HG02678 (cell line): ENCODE measurements at regions not wholly inside any gene's neighbourhood (a gene's known extent, or its start where the extent isn't known, plus 50 kb on each side); places are given as distances from the start of the nearest gene placed in this dataset.

Source experiments
- ATAC-seq: cut with Tn5 transposase; IDR thresholded peaks from one replicate; pipeline ENCODE4 v1.9.1; 2021; ENCODE audit warnings: mild to moderate bottlenecking, moderate library complexity; ENCODE audit not compliant: unreplicated experiment

DNA sequence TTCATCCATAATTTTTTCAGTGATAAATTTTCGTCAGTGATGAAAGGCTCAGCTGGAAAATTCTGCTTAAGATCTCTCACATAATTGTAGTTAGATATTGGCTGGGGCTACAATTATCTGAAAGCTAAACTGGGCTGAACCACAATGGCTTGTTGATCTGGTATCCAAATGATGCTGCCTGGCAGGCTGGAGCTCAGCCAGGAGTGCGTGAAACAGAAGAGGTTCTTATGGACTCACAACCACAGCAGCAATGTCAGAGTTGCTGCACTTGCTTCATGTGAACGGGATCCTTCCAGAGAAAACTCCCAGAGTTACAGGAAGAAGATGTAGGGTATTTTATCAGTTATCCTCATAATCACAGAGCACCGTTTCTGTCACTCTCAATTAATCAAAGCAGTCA is 533.2 kb upstream of the POM121L12 start:
- ATAC-seq: no peak

DNA sequence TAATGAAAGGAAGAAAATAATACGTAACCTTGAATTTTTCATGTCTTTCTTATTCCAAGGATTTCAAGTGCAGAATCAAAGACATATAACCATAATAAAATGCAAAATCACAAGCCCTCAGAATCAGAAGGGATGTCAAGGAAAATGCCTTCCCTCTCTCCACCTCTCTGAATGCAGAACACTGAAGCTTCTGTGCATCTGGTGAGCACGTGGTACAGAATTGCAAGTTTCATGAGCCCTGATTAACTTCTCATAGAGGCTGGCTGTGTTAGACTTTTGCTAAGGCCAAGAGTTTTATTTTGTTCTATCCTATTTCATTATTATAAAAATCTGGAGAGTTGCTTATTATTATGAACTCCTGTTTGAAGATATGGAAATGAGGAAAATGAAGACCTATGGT is 533.7 kb upstream of the POM121L12 start:
- no peak for ATAC-seq

DNA sequence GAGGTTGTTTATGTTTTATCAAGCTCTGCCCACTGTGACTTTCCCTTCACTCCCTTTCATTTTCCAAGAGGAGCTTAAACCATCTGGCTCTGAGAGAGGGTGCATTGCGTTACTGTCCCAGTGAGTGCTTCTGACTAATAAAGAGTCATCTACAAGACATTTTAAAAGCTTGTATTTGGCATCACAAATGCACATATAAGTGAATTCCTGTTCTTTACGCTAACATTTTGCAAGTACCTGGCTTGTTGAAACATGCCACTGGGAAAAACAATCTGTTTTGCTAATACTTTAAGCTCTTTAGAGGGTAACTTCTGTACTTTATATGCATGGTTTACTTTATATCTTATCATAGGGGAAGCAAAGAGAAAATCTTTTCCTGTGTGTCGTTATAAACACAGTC is 534.6 kb upstream of the POM121L12 start:
- ATAC-seq: no peak

DNA sequence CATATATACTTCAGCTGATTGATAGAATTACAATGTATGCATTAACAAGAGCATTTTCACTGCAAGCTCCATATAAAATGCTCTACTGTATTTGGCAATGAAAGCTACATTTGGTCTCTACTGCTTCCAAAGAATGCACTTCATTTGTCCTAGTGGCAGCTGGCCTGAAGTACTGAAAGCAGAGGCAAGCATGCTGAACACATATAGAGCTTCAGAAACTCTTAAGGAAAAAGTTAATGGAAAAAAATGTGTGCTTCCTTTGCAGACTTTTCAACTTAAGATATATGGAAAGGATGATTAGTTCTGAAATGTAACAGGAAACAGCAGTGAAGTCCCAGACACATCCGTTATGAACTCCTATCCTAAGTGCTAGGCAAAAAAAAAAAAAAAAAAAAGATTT is 537.1 kb upstream of the POM121L12 start:
- ATAC-seq: no peak

DNA sequence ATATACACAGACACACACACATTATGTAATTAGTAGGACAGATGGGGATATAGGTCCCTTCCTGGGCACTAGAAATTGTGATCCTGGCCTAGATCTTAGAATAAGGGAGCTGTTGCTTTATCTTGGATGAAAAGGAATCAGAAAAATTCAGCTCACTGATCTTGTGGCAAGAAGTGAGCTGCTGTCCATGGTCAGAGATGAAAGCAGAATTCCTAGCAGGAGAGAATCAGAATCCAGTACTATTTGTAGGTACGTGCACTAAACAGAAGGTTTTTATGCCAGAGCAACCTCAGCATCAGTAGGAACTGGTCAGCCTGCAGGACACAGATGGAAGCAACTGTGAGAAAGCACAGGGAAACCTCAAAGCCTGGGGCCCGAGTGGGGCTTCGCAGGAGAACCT is 549.2 kb upstream of the POM121L12 start:
- ATAC-seq: no peak

DNA sequence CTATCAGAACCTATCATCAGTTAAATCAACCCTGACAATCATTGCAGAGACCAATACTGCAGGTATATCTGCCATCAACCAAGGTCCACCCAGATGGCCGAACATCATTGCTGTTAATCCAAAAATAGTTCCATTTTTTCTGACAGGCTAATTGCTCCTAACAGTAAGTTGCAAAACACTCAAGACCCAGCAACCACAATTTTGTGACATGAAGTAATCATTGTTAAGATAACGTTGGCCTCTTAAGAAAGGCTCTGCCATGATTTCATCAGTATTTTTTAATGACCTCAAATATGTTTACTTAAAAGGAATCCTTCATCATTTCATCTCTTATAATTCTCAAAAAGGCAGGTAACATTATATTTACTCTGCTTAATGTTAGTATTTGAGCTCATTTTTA is 553.4 kb upstream of the POM121L12 start:
- ATAC-seq: no peak

DNA sequence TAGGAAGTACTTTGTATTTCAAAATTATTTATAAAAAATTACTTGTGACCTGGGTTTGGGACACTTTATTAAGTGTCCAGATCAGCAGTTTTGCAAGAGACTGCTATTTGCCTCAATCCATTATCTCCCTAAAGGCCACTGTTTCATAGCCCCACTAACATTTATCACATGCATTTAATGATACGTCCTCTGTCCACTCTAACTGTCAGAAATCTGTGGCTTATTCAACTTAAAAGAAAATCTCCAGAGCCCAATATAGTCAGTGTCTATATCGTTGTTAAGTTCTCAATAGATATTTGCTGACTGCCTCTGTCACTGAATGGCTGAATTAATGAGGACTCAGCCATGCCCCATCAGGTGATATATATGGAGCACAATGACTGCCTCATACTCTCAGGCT is 553.9 kb upstream of the POM121L12 start:
- ATAC-seq: no peak

DNA sequence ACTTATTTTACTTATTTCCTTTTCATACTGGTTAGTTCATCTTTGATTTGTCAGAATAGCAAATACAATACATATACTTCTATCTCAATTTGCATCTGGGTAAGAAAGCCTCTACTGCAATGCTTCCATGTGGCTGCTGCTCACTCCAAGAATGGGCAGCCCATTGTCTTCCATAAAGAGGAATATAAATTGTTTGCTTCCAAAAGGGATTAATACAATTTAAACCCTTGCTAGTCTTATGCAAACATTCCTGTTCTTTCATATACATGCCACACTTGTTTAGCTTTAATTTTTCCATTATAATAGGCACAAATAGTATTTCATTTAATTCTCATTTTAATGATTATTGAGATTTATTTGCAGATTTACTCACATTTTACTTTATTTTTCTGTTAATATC is 555.4 kb upstream of the POM121L12 start:
- no peak for ATAC-seq

DNA sequence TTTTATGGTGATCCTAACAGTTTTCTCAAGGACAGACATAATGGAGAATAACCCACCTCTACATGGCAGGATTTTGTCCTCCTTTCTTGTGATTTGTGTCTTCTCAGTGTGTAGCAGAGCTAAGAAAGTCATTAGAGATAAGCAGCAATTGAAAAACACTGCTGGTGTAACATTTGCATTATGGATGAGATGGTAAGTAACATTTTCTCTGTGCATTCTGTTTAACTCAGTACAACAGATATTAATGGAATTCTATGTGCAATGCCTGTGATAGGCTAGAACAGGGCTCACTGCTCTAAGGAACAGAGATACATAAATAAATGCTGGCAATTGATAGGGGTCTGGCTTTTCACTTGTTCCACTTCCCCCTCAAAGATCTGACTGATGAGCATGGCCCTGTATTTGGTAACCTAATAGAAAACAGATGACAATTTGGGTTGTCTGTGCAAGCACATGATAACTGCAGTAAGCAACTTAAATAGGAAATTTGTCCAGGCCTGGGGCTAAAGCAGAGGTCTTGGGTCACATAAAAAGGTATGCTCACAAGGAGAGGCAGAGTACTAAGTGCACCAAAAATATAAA is 560.3 kb upstream of the POM121L12 start:
- ATAC-seq: no peak

DNA sequence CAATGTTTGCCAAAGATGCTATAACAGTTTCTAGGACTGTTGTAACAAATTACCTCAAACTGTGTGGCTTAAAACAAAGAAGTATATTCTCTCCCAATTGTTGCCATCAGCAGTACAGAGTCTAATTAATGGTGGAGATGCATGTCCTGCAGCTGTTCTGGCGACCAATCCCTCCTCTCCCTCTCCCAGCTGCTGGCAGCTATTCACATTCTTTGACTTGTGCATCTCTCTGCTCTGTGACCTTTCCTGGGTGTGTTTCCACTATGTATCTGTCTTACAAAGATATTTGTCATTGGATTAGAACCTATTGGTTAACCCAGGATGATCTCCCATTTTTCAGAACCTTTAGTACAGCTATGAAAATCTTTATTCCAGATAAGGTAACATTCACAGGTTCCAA is 561.7 kb upstream of the POM121L12 start:
- no peak for ATAC-seq

DNA sequence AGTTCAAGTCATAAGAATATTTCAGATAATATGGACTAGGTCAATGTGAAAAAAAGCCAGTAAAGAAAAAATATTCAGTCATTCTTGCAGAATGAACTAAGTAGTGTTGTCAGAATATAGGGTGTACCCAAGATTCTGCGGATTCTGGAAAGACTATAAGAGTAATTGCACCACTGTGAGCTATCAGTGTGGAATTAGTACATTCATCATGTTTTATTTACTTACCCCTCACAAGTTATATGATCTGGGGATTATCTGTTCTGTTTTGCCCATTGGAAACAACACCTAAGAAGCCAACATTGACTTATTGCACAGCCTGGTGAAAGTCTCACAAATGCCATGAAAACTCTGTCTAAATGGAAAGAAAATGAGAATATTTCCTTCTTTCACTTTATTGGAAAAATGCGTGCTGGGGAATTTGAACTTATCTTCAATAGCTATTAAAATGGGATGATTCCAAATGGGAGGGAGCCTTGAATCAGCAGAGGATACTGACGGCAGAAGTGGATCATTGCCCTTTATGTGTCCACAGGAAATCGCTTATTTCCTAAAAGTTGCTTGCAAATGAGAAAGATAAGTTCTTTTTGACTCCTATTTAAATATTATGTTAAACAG is 563.3 kb upstream of the POM121L12 start:
- ATAC-seq: no peak

DNA sequence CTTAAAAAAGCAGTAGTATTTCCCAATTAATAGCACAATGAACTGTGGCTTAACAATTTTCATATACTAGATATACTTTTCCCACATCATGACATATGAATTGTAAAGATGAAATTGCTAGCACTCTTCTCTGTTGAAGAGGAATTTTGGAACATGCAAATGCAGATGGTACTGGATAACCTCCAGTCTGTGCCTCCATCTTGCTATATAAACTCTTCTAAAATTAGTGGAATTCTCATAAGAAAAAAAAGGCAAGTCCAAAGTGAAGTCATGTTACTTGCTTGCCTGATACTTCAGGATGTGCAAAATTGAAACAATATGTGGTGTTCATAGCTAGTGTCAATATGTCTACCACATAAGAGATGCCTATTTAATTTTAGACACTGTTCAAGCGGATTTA is 570.2 kb upstream of the POM121L12 start:
- no peak for ATAC-seq

DNA sequence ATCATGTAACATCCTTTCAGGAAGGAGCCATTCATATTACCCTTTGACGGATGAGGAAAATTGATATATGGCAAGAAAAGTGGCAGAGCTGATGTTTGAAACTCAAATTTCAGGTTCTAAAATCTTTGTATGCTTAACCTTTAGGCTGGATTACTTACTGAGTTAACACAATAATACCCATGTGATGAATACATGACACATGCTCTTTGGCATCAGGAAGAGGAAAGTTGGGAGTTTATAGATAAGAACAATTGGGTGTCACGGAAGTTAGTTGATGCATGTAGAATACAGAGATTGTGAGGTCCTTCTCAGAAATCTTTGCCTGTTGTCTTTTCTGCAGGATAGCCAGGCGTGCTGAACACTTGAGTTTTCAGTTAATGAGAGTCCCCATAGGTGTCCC is 572.1 kb upstream of the POM121L12 start:
- ATAC-seq: no peak

DNA sequence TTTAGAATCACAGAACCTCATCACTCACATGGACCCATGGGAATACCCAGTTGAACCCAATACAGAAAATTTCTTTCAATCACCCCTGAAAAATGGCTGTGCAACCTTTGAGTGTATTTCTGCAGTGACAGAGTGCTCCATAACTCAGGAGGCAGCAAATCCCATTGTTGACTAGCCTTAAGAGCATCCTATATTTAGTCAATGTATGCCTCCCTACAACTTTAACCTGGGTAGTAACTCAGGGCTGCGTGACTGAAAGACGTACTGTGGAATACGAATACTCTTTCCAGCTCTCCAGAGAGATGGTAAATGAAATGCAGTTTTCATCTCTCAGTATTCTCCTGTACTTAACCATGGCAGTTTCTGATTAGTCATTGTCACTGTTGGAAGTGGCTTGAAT is 573.0 kb upstream of the POM121L12 start:
- ATAC-seq: no peak

DNA sequence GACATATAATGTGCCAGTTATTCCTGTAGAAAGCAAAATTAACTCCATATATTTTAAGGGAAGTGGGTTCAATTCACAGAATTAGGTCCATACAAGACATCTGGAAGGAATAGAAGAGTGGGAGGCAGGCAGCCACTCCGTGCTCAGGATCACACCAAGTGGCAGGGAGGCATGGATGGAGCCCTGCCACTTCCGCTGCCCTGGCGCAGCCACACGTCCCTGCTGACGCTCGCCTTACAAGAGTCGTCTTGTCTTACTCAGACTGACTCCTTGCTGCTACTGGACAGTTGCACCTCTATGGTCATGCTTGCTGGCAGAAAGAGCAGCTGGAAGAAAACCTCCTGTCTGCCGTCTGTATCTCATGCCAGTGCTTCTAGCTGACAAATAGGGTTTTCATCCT is 579.9 kb upstream of the POM121L12 start:
- no peak for ATAC-seq

DNA sequence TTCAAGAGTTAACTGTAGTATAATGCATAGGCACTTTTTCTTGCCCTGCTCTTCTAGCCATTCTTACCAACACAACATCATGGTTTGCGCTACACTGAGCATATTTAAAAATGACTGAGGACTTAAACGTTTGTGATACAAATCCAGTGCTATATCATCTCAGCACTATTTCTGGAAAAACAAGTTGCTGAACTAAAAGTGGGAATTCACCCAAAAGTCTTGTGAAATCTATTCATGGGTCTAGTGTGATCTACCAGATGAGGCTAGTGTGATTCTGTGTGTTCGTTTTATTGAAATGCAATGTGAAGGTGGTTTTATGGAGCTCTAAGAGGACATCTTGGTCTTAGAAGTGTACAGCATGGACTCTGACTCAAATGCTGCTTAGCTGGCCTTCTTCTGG is 584.6 kb upstream of the POM121L12 start:
- ATAC-seq: no peak

DNA sequence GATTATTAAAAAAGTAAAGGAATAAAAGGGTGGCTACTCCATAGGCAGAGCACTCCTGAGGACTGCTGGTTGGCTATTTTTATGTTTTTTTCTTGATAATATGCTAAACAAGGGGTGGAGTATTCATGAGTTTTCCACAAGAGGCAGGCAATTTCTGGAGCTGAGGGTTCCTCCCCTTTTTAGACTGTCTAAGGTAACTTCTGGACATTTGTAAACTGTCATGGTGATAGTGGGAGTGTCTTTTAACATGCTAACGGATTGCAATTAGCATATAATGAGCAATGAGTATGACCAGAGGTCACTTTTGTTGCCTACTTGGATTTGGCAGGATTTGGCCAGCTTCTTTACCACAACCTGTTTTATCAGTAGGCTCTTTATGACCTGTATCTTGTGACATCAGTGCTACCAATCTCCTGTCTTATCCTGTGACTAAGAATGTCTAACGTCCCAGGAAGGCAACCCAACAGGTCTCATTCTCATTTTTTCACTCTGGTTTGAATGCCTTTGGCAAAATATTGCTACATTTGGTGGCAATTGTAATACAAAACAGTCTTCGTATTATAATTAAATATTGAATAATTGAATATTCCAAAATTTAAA is 587.8 kb upstream of the POM121L12 start:
- ATAC-seq: no peak

DNA sequence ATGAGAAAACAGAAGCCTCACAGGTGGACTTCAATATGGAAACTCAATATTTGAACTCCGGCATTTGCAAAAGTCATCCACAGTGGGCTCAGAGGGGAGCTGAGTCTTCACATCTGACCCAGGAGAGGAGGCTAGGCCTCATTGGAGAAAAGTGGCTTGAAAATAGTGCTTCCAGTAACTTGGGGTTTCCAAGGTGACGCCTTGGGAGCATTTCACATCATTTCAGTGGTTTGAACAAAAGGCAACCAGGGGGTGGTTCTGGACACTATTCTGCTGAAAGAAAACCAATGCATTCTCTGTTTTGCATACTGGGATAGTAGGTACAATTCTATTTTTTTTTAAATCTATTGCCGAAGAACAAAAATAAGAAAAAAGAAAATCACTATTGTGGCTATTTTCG is 599.2 kb upstream of the POM121L12 start:
- ATAC-seq: no peak

DNA sequence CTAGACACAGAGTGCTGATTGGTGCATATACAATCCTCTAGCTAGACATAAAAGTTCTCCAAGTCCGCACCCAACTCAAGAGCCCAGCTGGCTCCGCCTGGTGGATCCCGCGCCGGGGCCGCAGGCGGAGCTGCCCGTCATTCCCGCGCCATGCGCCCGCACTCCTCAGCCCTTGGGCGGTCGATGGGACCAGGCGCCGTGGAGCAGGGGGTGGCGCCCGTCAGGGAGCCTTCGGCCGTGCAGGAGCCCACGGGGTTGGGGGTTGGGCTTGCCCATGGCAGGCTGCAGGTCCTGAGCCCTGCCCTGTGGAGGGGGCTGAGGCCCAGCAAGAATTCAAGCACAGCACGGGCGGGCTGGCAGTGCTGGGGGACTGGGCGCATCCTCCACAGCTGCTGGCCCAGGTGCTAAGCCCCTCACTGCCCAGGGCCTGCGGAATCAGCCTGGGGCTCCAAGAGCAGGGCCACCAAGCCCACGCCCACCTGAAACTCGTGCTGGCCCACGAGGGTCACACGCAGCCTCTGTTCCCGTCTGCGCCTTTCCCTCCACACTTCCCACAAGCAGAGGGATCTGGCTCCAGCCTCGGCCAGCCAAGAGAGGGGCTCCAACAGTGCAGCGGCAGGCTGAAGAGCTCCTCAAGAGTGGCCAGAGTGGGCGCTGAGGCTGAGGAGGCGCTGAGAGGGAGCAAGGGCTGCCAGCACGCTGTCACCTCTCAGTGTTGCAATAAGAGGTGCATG is 604.2 kb upstream of the POM121L12 start:
- no peak for ATAC-seq

DNA sequence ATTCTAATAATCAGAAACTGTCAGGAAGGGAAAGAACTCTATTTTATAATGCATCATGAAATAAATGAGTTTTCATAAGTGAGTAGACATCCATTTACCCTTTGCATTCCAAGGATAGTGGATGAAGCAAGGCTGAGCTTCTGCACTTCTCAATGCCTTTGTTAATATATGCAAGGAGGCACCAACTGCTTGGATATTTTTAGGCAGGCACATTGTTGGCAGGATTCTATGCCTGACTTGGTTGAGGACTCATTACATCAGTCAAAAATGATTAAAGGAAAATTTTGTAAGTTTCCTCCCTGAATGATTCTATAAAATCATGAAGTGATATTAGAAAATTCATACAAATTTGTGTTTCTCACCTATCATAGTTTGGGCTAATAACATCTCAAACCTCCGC is 612.2 kb upstream of the POM121L12 start:
- ATAC-seq: no peak

DNA sequence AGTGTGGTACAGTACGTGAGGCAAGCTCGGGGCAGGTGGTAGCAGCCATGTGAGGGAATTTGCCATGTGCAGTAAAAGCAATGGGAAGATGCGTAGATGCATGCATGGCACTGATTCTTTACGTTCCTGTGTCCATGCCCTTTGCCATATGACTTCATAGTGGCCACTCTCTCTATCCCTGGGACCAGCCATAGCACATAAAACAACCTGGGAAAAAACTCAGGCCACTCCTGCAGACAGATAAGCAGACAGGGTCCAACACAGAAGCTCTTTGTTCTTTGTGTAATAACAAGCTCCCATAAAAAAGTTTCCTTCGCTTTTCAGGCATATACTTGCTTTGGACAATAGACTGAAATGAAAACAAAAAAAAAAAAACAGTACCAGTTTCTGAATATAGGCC is 622.4 kb upstream of the POM121L12 start:
- ATAC-seq: no peak

DNA sequence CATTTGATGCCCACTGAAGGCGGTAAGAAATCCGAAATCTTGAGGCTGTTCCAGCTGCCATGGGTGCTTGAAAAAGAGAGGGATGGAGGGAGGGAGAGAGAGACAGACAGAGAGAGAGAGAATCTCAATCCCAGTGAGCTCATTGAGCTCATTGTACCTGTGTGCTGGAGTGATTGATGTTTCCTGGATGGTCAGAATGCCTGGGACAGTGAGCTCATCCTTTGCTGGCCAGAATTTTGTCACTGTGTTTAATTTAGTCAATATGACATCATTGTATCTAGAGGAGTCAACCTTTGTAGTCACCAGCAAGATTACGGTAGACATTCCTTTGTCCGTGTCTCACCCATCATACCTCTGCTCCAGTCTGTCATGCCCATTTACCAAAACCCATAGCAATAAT is 625.4 kb upstream of the POM121L12 start:
- ATAC-seq: no peak
